Left lung (tissue), 4 donors: ENCODE measurements at regions not wholly inside any gene's neighbourhood (a gene's known extent, or its start where the extent isn't known, plus 50 kb on each side); places are given as distances from the start of the nearest gene placed in this dataset.

Source experiments
- ATAC-seq: fragments of 200-7000 bp; cut with Tn5 transposase; one replicate; pipeline ENCODE4 v1.9.1; 2020; ENCODE audit warnings: moderate library complexity
- DNase-seq, 4 donors: peaks; one replicate each; pipeline ENCODE4 v3.0.0-alpha.2; 2013 to 2020
- H3K27ac ChIP-seq, 2 donors: fragments of 200-600 bp; sonication (generic) in 1 of 2; one replicate each; pipeline versions ENCODE4 v1.5.0 to v1.8.0; 2020 to 2021
- H3K27me3 ChIP-seq, 2 donors: fragments of 200-600 bp; sonication (generic) in 1 of 2; one replicate each; pipeline versions ENCODE4 v1.5.0 to v1.8.0; 2020 to 2021
- H3K36me3 ChIP-seq, 2 donors: fragments of 200-600 bp; sonication (generic) in 1 of 2; one replicate each; pipeline versions ENCODE4 v1.5.0 to v1.8.0; 2020 to 2021
- H3K4me1 ChIP-seq, 2 donors: fragments of 200-600 bp; one replicate each; pipeline ENCODE4 v1.8.0; 2021
- H3K4me3 ChIP-seq, 2 donors: fragments of 200-600 bp; sonication (generic) in 1 of 2; one replicate each; pipeline versions ENCODE4 v1.5.0 to v1.8.0; 2020 to 2021; ENCODE audit warnings: mild to moderate bottlenecking in 1 of 2
- H3K9me3 ChIP-seq, 2 donors: fragments of 200-600 bp; sonication (generic) in 1 of 2; one replicate each; pipeline versions ENCODE4 v1.5.0 to v1.8.0; 2020 to 2021
- CTCF ChIP-seq, 2 donors: fragments of 200-600 bp; sonication (generic) in 1 of 2; IDR thresholded peaks; one replicate each; pipeline versions ENCODE4 v1.5.0 to v1.8.0; 2021; ENCODE audit warnings: antibody characterized with exemption in 2 of 2
- intact Hi-C, 2 donors: fragments of 100-400 bp; cut with DNase I; formaldehyde crosslinking; loops; one replicate each; pipeline versions ENCODE4 v1.11.2 to v1.14.2; 2022
- donor health status: DM: no; HTN: yes; CAD: no.
- donor health status: DM: no; HTN: no; CAD: no.

- no peak overlapping the region for H3K4me3 ChIP-seq
- no peak for DNase-seq
- H3K4me1 ChIP-seq, result no peaks in the 10 kb centered on the region
- H3K27ac ChIP-seq, result no peak overlapping the region
- no peak for TF ChIP-seq CTCF (IDR thresholded peaks at IDR 0.05)
- no peaks in the 10 kb centered on the region for H3K36me3 ChIP-seq
- no peaks in the 10 kb centered on the region for H3K9me3 ChIP-seq
- no peak for ATAC-seq
- intact Hi-C loops, result no loop called here
- no peaks in the 10 kb centered on the region for H3K27me3 ChIP-seq
Observed at GRCh38 chr4:126221282-126221681, 906.5 kb downstream of the FAT4 start.

DNA sequence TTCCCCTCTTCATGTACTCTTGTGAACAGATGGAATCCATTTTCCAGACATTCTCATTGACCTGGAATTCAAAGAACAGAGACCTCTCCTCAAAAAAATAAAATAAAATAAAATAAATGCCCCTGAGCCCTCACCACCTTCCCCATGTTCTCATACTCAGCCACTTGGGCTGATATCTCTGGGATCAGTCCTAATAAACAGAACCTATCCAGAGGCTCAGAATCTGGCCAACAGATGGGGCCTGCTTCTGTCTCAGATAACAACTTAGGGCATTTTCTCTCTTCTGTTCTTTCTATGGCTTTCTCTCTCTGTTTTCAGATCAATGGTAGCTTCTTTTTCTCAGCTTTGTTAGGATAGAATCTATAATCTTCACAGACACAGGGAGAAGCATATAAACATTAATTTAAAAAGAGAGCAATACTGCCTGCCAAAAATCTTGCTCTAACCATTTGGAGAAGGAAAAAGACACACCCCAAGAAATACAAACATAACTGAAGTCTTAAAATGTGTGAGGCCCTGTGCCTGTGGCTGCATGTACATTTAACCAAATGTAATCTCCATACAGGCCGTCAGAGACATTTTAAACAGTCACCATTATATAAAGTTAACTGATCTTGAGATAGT is 907.1 kb downstream of the FAT4 start:
- Histone ChIP-seq H3K4me1 (no peaks in the 10 kb centered on the region), H3K4me3 (no peak overlapping the region), H3K27me3 (no peaks in the 10 kb centered on the region), H3K36me3 (no peaks in the 10 kb centered on the region), H3K27ac (no peak overlapping the region), H3K9me3 (no peaks in the 10 kb centered on the region)
- intact Hi-C loops, result no loop called here
- no peak for TF ChIP-seq CTCF (IDR thresholded peaks at IDR 0.05)
- DNase-seq (no peak), ATAC-seq (no peak)

GRCh38 chr4:126223784-126224407 is 909.1 kb downstream of the FAT4 start:
- Histone ChIP-seq H3K27me3 (no peaks in the 10 kb centered on the region), H3K27ac (no peak overlapping the region), H3K4me1 (no peaks in the 10 kb centered on the region), H3K36me3 (no peaks in the 10 kb centered on the region), H3K9me3 (no peaks in the 10 kb centered on the region), H3K4me3 (no peak overlapping the region)
- intact Hi-C loops, result no loop called here
- peak; percentile 41 to 56 for TF ChIP-seq CTCF (IDR thresholded peaks at IDR 0.05)
- ATAC-seq, result peak; percentile 71
- no peak for DNase-seq

DNA sequence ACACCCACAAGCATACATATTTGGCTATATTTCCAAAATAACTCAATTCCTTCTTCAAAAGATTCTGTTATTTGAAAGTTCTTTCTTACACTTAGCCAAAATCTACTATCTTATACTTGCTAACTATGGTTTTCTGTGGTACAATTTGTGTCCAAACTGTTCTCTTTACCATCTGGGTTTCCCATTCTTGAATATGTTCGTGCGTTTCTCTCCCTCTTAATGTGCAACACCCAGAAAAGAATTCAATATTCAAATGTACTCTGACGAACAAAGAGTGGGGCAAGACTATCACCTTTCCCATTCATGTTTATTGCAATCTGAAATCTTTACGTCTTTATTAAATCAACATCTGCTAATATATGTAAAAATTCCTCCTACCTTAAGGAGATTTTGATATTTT is 912.7 kb downstream of the FAT4 start:
- ATAC-seq, result no peak
- Histone ChIP-seq H3K36me3 (no peaks in the 10 kb centered on the region), H3K27ac (no peak overlapping the region), H3K27me3 (no peaks in the 10 kb centered on the region), H3K9me3 (no peaks in the 10 kb centered on the region), H3K4me3 (no peak overlapping the region), H3K4me1 (no peaks in the 10 kb centered on the region)
- DNase-seq, result no peak
- intact Hi-C loops, result no loop called here
- no peak for TF ChIP-seq CTCF (IDR thresholded peaks at IDR 0.05)

GRCh38 chr4:126230269-126230668 is 915.5 kb downstream of the FAT4 start:
- ATAC-seq, result no peak
- Histone ChIP-seq H3K4me3 (no peak overlapping the region), H3K9me3 (peaks cover 4 to 11% of the 10 kb centered on the region in 2 donors), H3K27me3 (no peaks in the 10 kb centered on the region), H3K27ac (no peak overlapping the region), H3K36me3 (no peaks in the 10 kb centered on the region), H3K4me1 (no peaks in the 10 kb centered on the region)
- peak in 1 of 4 donors; percentile 21 for DNase-seq
- TF ChIP-seq CTCF (IDR thresholded peaks at IDR 0.05), result no peak
- intact Hi-C loops, result no loop called here
